PFSK-1 (cell line): ENCODE measurements at regions not wholly inside any gene's neighbourhood (a gene's known extent, or its start where the extent isn't known, plus 50 kb on each side); places are given as distances from the start of the nearest gene placed in this dataset.

Experiments
- FOXP2 ChIP-seq: optimal IDR thresholded peaks from 2 replicates; pipeline ENCODE3; 2011; ENCODE audit warnings: borderline replicate concordance, control low read depth, inconsistent platforms; ENCODE audit not compliant: insufficient read depth; ENCODE audit errors: extremely low read length, extremely low read depth
- POLR2AphosphoS5 ChIP-seq: IDR thresholded peaks from 2 replicates; pipeline ENCODE4 v1.6.1; 2012; ENCODE audit warnings: low read depth, mild to moderate bottlenecking, control low read depth, low read length, moderate library complexity
- REST ChIP-seq, 2 experiments: IDR thresholded peaks; 2 replicates each; pipeline versions ENCODE4 v1.6.1 to v1.8.0; 2011 to 2012; ENCODE audit warnings: low read depth in 2 of 2, low read length in 2 of 2, control low read depth in 1 of 2, inconsistent platforms in 1 of 2, mild to moderate bottlenecking in 1 of 2, moderate library complexity in 1 of 2; ENCODE audit not compliant: insufficient read depth in 1 of 2
- SIN3A ChIP-seq: IDR thresholded peaks from 2 replicates; pipeline ENCODE4 v1.6.1; 2012; ENCODE audit warnings: mild to moderate bottlenecking, low read length, moderate library complexity, borderline replicate concordance; ENCODE audit not compliant: insufficient read depth
- TAF1 ChIP-seq: IDR thresholded peaks from 2 replicates; pipeline ENCODE4 v1.6.1; 2012; ENCODE audit warnings: low read length, control low read depth, borderline replicate concordance; ENCODE audit not compliant: insufficient read depth

- no peak for TF ChIP-seq POLR2AphosphoS5
- no peak for TF ChIP-seq SIN3A
- no peak for TF ChIP-seq TAF1
- no peak for TF ChIP-seq FOXP2
- TF ChIP-seq REST (IDR thresholded peaks at IDR 0.05; ENCODE audit: insufficient read depth in 1 of 2, low read depth in 2 of 2, low read length in 2 of 2), result no peak
These were observed 666.6 kb upstream of the ROBO1 start for GRCh38 chr3:80434366-80434765.

GRCh38 chr3:80424951-80425350 lies 657.2 kb upstream of the ROBO1 start:
- TF ChIP-seq TAF1, result no peak
- TF ChIP-seq SIN3A, result no peak
- TF ChIP-seq FOXP2, result no peak
- TF ChIP-seq POLR2AphosphoS5, result no peak
- TF ChIP-seq REST (IDR thresholded peaks at IDR 0.05; ENCODE audit: insufficient read depth in 1 of 2, low read depth in 2 of 2, low read length in 2 of 2), result no peak

- TF ChIP-seq TAF1 (no peak), FOXP2 (no peak), POLR2AphosphoS5 (no peak), SIN3A (no peak), REST (IDR thresholded peaks at IDR 0.05; ENCODE audit: insufficient read depth in 1 of 2, low read depth in 2 of 2, low read length in 2 of 2) (no peak)
These were observed 640.4 kb upstream of the ROBO1 start for GRCh38 chr3:80408030-80408721.

- TF ChIP-seq FOXP2 (no peak), POLR2AphosphoS5 (no peak), TAF1 (no peak), REST (IDR thresholded peaks at IDR 0.05; ENCODE audit: insufficient read depth in 1 of 2, low read depth in 2 of 2, low read length in 2 of 2) (no peak), SIN3A (no peak)
These were observed 637.8 kb upstream of the ROBO1 start for GRCh38 chr3:80405618-80406017.

GRCh38 chr3:80395023-80395422 lies 627.2 kb upstream of the ROBO1 start:
- TF ChIP-seq SIN3A, result no peak
- TF ChIP-seq POLR2AphosphoS5, result no peak
- TF ChIP-seq REST (IDR thresholded peaks at IDR 0.05; ENCODE audit: insufficient read depth in 1 of 2, low read depth in 2 of 2, low read length in 2 of 2), result no peak
- no peak for TF ChIP-seq TAF1
